ENCODE measurements at regions not wholly inside any gene's neighbourhood (a gene's known extent, or its start where the extent isn't known, plus 50 kb on each side); places are given as distances from the start of the nearest gene placed in this dataset.

GRCh38 chr9:129320575-129321285 lies 142.7 kb upstream of the IER5L start:
- TF ChIP-seq POLR2A (IDR thresholded peaks at IDR 0.05) (no peak), CTCF (IDR thresholded peaks at IDR 0.05) (no peak)
